ENCODE measurements at regions not wholly inside any gene's neighbourhood (a gene's known extent, or its start where the extent isn't known, plus 50 kb on each side); places are given as distances from the start of the nearest gene placed in this dataset.

DNA sequence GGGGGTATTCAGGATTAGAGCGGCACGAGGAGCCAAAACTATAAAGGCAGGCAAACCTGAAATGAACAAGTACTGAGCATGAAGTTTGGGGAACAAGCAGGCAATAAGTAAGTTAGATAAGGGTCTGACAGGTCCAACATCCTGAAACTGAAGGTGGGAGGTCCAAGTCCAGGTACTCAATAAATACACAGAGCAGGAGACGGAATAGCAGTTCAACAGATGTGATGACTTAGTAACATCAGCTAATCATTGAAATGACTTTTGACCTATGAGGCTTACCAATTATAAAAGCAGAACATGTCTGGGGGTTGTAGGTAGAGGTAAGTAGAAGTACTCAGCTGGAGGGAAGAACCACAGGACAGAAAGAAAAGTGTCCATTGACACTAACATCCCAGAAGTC, 132.8 kb upstream of the PDZRN3 start:
- TF ChIP-seq, protein P1, sequence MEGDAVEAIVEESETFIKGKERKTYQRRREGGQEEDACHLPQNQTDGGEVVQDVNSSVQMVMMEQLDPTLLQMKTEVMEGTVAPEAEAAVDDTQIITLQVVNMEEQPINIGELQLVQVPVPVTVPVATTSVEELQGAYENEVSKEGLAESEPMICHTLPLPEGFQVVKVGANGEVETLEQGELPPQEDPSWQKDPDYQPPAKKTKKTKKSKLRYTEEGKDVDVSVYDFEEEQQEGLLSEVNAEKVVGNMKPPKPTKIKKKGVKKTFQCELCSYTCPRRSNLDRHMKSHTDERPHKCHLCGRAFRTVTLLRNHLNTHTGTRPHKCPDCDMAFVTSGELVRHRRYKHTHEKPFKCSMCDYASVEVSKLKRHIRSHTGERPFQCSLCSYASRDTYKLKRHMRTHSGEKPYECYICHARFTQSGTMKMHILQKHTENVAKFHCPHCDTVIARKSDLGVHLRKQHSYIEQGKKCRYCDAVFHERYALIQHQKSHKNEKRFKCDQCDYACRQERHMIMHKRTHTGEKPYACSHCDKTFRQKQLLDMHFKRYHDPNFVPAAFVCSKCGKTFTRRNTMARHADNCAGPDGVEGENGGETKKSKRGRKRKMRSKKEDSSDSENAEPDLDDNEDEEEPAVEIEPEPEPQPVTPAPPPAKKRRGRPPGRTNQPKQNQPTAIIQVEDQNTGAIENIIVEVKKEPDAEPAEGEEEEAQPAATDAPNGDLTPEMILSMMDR (optimal IDR thresholded peaks at IDR 0.05 in 1 of 3, IDR thresholded peaks at IDR 0.05 in 1 of 3, conservative IDR thresholded peaks at IDR 0.05 in 1 of 3; ENCODE audit: extremely low read depth in 1 of 3, insufficient read depth in 2 of 3, low read length in 3 of 3) = no peak
- no peak for TF ChIP-seq EZH2 (IDR thresholded peaks at IDR 0.05; ENCODE audit: low read length)
- Histone ChIP-seq H2AFZ (ENCODE audit: control insufficient read depth, low read length) (no peak overlapping the region), H3K4me1 (ENCODE audit: control insufficient read depth, extremely low read depth, insufficient read depth, low read length) (no peaks in the 10 kb centered on the region), H4K20me1 (ENCODE audit: control insufficient read depth, extremely low read depth, insufficient read depth, low read length) (no peaks in the 10 kb centered on the region), H3K4me2 (ENCODE audit: control insufficient read depth, extremely low read depth, insufficient read depth, low read depth, low read length) (no peak overlapping the region), H3K27ac (ENCODE audit: control insufficient read depth, insufficient read depth, low read length) (no peak overlapping the region), H3K79me2 (ENCODE audit: control insufficient read depth, insufficient read depth, low read length) (no peaks in the 10 kb centered on the region), H3K9ac (ENCODE audit: control insufficient read depth, extremely low read depth, insufficient read depth, low read length) (no peak overlapping the region), H3K27me3 (ENCODE audit: control insufficient read depth, extremely low read depth, insufficient read depth, low read length) (no peaks in the 10 kb centered on the region), H3K36me3 (ENCODE audit: control insufficient read depth in 2 of 2, extremely low read depth in 1 of 2, insufficient read depth in 2 of 2, low read length in 2 of 2) (no peaks in the 10 kb centered on the region), H3K4me3 (ENCODE audit: control insufficient read depth in 2 of 3, extremely low read depth in 1 of 3, insufficient read depth in 2 of 3, low read depth in 1 of 3, low read length in 3 of 3) (no peak overlapping the region), H3K9me3 (ENCODE audit: control insufficient read depth, low read depth, low read length) (no peaks in the 10 kb centered on the region), H3K9me1 (ENCODE audit: control insufficient read depth, extremely low read depth, insufficient read depth, low read length) (no peaks in the 10 kb centered on the region)
- no peak for FAIRE-seq
- dilution Hi-C loops (cut with MboI; ENCODE audit: extremely low pct_ligation_motif_present, low sequenced_read_pairs) = no loop called here
- no peak for DNase-seq (ENCODE audit: low read depth, low spot score)

DNA sequence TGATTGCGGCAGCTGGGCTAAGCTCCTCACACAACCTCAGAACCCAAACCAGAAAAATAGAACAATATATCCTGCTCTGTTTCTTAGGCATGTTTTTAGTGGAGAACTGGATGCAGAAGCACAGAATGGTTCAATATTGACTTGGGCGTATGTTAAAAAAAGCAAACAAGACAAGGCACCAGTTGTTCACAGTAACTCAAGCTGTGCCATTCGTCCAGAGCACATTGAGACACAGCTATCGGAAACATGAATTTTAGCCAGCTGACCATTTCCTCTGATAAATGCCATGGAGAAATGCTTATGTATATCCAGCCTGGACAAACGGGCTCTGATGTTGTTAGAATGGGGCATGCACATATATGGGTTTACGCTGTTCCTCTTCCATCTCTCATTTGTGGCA, 129.2 kb upstream of the PDZRN3 start:
- H3K9ac ChIP-seq (ENCODE audit: control insufficient read depth, extremely low read depth, insufficient read depth, low read length) = no peak overlapping the region
- no peak overlapping the region for H3K27ac ChIP-seq (ENCODE audit: control insufficient read depth, insufficient read depth, low read length)
- no peak for TF ChIP-seq EZH2 (IDR thresholded peaks at IDR 0.05; ENCODE audit: low read length)
- TF ChIP-seq, protein P1 (optimal IDR thresholded peaks at IDR 0.05 in 1 of 3, IDR thresholded peaks at IDR 0.05 in 1 of 3, conservative IDR thresholded peaks at IDR 0.05 in 1 of 3; ENCODE audit: extremely low read depth in 1 of 3, insufficient read depth in 2 of 3, low read length in 3 of 3) = no peak
- DNase-seq (ENCODE audit: low read depth, low spot score) (no peak), FAIRE-seq (no peak)
- no peaks in the 10 kb centered on the region for H3K4me1 ChIP-seq (ENCODE audit: control insufficient read depth, extremely low read depth, insufficient read depth, low read length)
- no peaks in the 10 kb centered on the region for H3K27me3 ChIP-seq (ENCODE audit: control insufficient read depth, extremely low read depth, insufficient read depth, low read length)
- H4K20me1 ChIP-seq (ENCODE audit: control insufficient read depth, extremely low read depth, insufficient read depth, low read length) = no peaks in the 10 kb centered on the region
- dilution Hi-C loops (cut with MboI; ENCODE audit: extremely low pct_ligation_motif_present, low sequenced_read_pairs) = no loop called here
- H2AFZ ChIP-seq (ENCODE audit: control insufficient read depth, low read length) = no peak overlapping the region
- no peaks in the 10 kb centered on the region for H3K9me3 ChIP-seq (ENCODE audit: control insufficient read depth, low read depth, low read length)
- no peaks in the 10 kb centered on the region for H3K79me2 ChIP-seq (ENCODE audit: control insufficient read depth, insufficient read depth, low read length)
- no peak overlapping the region for H3K4me3 ChIP-seq (ENCODE audit: control insufficient read depth in 2 of 3, extremely low read depth in 1 of 3, insufficient read depth in 2 of 3, low read depth in 1 of 3, low read length in 3 of 3)
- H3K36me3 ChIP-seq (ENCODE audit: control insufficient read depth in 2 of 2, extremely low read depth in 1 of 2, insufficient read depth in 2 of 2, low read length in 2 of 2) = no peaks in the 10 kb centered on the region
- no peak overlapping the region for H3K4me2 ChIP-seq (ENCODE audit: control insufficient read depth, extremely low read depth, insufficient read depth, low read depth, low read length)
- H3K9me1 ChIP-seq (ENCODE audit: control insufficient read depth, extremely low read depth, insufficient read depth, low read length) = no peaks in the 10 kb centered on the region
